Suprapubic skin (tissue), 4 donors: ENCODE measurements at regions not wholly inside any gene's neighbourhood (a gene's known extent, or its start where the extent isn't known, plus 50 kb on each side); places are given as distances from the start of the nearest gene placed in this dataset.

ENCODE experiments used
- EP300 ChIP-seq: sonication (generic); formaldehyde crosslinking; IDR thresholded peaks from one replicate; pipeline ENCODE4 v1.6.1; 2017; ENCODE audit warnings: antibody characterized with exemption
- POLR2A ChIP-seq, 2 donors: fragments of 450-650 bp; IDR thresholded peaks; one replicate each; pipeline ENCODE4 v1.6.1; 2017; ENCODE audit warnings: antibody characterized with exemption in 2 of 2, mild to moderate bottlenecking in 2 of 2, moderate library complexity in 2 of 2
- POLR2AphosphoS5 ChIP-seq, 3 donors: sonication (generic); formaldehyde crosslinking; IDR thresholded peaks; one replicate each; pipeline ENCODE4 v1.6.1; 2017; ENCODE audit warnings: antibody characterized with exemption in 3 of 3
- TF ChIP-seq, protein P1 (sequence below), 2 donors: fragments of 200-600 bp in 1 of 2; fragments of 450-650 bp in 1 of 2; sonication (generic) in 1 of 2; IDR thresholded peaks; one replicate each; pipeline ENCODE4 v1.5.1; 2016 to 2019; ENCODE audit warnings: antibody characterized with exemption in 2 of 2, mild to moderate bottlenecking in 1 of 2, moderate library complexity in 1 of 2

DNA sequence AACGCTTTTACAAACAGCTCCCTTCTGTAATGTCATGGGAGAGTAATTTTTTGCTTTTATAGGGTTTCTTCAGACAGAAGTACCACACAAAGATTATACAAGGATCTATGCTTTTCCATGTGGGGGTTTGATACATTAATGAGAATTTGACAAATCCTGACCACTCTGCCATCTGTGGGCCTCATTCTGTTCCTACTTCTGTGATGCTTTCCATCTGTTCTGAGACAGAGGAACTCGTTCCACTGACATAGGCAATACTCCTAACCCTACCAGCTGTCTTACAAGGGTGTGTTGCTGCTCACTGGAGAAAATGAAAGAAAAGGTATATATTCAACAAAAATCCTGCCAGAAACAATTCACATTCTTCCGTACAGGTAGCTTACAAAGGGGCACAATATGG is 59.4 kb upstream of the NAMPT start:
- TF ChIP-seq, protein P1, sequence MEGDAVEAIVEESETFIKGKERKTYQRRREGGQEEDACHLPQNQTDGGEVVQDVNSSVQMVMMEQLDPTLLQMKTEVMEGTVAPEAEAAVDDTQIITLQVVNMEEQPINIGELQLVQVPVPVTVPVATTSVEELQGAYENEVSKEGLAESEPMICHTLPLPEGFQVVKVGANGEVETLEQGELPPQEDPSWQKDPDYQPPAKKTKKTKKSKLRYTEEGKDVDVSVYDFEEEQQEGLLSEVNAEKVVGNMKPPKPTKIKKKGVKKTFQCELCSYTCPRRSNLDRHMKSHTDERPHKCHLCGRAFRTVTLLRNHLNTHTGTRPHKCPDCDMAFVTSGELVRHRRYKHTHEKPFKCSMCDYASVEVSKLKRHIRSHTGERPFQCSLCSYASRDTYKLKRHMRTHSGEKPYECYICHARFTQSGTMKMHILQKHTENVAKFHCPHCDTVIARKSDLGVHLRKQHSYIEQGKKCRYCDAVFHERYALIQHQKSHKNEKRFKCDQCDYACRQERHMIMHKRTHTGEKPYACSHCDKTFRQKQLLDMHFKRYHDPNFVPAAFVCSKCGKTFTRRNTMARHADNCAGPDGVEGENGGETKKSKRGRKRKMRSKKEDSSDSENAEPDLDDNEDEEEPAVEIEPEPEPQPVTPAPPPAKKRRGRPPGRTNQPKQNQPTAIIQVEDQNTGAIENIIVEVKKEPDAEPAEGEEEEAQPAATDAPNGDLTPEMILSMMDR (IDR thresholded peaks at IDR 0.05): no peak
- TF ChIP-seq POLR2AphosphoS5 (IDR thresholded peaks at IDR 0.05) (no peak), POLR2A (IDR thresholded peaks at IDR 0.05) (no peak), EP300 (no peak)
